Globus pallidus (tissue), 1 donor: ENCODE measurements at regions not wholly inside any gene's neighbourhood (a gene's known extent, or its start where the extent isn't known, plus 50 kb on each side); places are given as distances from the start of the nearest gene placed in this dataset.
"Not testable (repeated sequence)": the region's sequence is repeated elsewhere in the genome, so short reads cannot be mapped to it uniquely, and the experiment has no call there.

Experiments used
- DNase-seq: peaks from one replicate; pipeline ENCODE4 v3.0.0-alpha.2; 2015; ENCODE audit warnings: low spot score

GRCh38 chr11:71127806-71128205 lies 124.6 kb downstream of the SHANK2 start:
- no peak for DNase-seq

GRCh38 chr11:71126401-71126800 lies 126.0 kb downstream of the SHANK2 start:
- not testable (repeated sequence) for DNase-seq

GRCh38 chr11:71125150-71125549 lies 127.2 kb downstream of the SHANK2 start:
- no peak for DNase-seq

- DNase-seq: no peak
These were observed 128.2 kb downstream of the SHANK2 start for GRCh38 chr11:71124127-71124526.

- no peak for DNase-seq
These were observed 131.9 kb downstream of the SHANK2 start for GRCh38 chr11:71120471-71120896.

- no peak for DNase-seq
These were observed 132.6 kb downstream of the SHANK2 start for GRCh38 chr11:71119656-71120269.

GRCh38 chr11:71118671-71119250 lies 133.6 kb downstream of the SHANK2 start:
- DNase-seq: no peak

- no peak for DNase-seq
These were observed 135.1 kb downstream of the SHANK2 start for GRCh38 chr11:71117311-71117710.

GRCh38 chr11:71116693-71117040 lies 135.7 kb downstream of the SHANK2 start:
- DNase-seq: no peak

- DNase-seq: no peak
These were observed 136.3 kb downstream of the SHANK2 start for GRCh38 chr11:71115770-71116692.

- DNase-seq: peak; percentile 51
These were observed 138.1 kb downstream of the SHANK2 start for GRCh38 chr11:71114124-71114851.

GRCh38 chr11:71112990-71113389 lies 139.4 kb downstream of the SHANK2 start:
- no peak for DNase-seq

- no peak for DNase-seq
These were observed 139.9 kb downstream of the SHANK2 start for GRCh38 chr11:71112454-71112853.

- no peak for DNase-seq
These were observed 142.8 kb downstream of the SHANK2 start for GRCh38 chr11:71109586-71109985.

- DNase-seq: no peak
These were observed 143.2 kb downstream of the SHANK2 start for GRCh38 chr11:71109186-71109585.

GRCh38 chr11:71108013-71108865 lies 144.1 kb downstream of the SHANK2 start:
- DNase-seq: no peak

- no peak for DNase-seq
These were observed 145.7 kb downstream of the SHANK2 start for GRCh38 chr11:71106671-71107070.

GRCh38 chr11:71103266-71103665 lies 149.1 kb downstream of the SHANK2 start:
- DNase-seq: no peak

GRCh38 chr11:71102251-71102995 lies 150.0 kb downstream of the SHANK2 start:
- no peak for DNase-seq

- no peak for DNase-seq
These were observed 150.8 kb downstream of the SHANK2 start for GRCh38 chr11:71101606-71102005.

- DNase-seq: no peak
These were observed 151.3 kb downstream of the SHANK2 start for GRCh38 chr11:71101046-71101445.
